ENCODE measurements at regions not wholly inside any gene's neighbourhood (a gene's known extent, or its start where the extent isn't known, plus 50 kb on each side); places are given as distances from the start of the nearest gene placed in this dataset.

GRCh38 chr7:33853361-33854062, 51.8 kb upstream of the BMPER start:
- DNase-seq (ENCODE audit: low spot score) = no peak
- TF ChIP-seq CTCF (IDR thresholded peaks at IDR 0.05) = no peak

GRCh38 chr7:33854178-33854577, 51.2 kb upstream of the BMPER start:
- Histone ChIP-seq H3K9me3 (no peaks in the 10 kb centered on the region), H3K4me3 (no peak overlapping the region), H3K4me1 (ENCODE audit: control insufficient read depth in 1 of 2, low read depth in 2 of 2) (no peaks in the 10 kb centered on the region), H3K27me3 (replicated peaks; ENCODE audit: insufficient read depth) (no peaks in the 10 kb centered on the region), H3K27ac (no peak overlapping the region), H3K36me3 (no peaks in the 10 kb centered on the region)
- DNase-seq (ENCODE audit: low spot score) (no peak), ATAC-seq (ENCODE audit: insufficient number of reproducible peaks, low FRiP score, low read depth) (no peak)
- no peak for TF ChIP-seq CTCF (IDR thresholded peaks at IDR 0.05)

More at GRCh38 chr7:33853361-33854062, 51.8 kb upstream of the BMPER start:
- Histone ChIP-seq H3K4me1 (ENCODE audit: control insufficient read depth in 1 of 2, low read depth in 2 of 2) (no peaks in the 10 kb centered on the region), H3K36me3 (no peaks in the 10 kb centered on the region), H3K4me3 (no peak overlapping the region), H3K9me3 (no peaks in the 10 kb centered on the region), H3K27me3 (replicated peaks; ENCODE audit: insufficient read depth) (no peaks in the 10 kb centered on the region), H3K27ac (no peak overlapping the region)
- ATAC-seq (ENCODE audit: insufficient number of reproducible peaks, low FRiP score, low read depth) = no peak

GRCh38 chr7:33854801-33855350, 50.5 kb upstream of the BMPER start:
- no peak for DNase-seq (ENCODE audit: low spot score)
- ATAC-seq (ENCODE audit: insufficient number of reproducible peaks, low FRiP score, low read depth) = no peak
- Histone ChIP-seq H3K4me3 (no peak overlapping the region), H3K4me1 (ENCODE audit: control insufficient read depth in 1 of 2, low read depth in 2 of 2) (no peaks in the 10 kb centered on the region), H3K27me3 (replicated peaks; ENCODE audit: insufficient read depth) (no peaks in the 10 kb centered on the region), H3K9me3 (no peaks in the 10 kb centered on the region), H3K36me3 (no peaks in the 10 kb centered on the region), H3K27ac (no peak overlapping the region)
- TF ChIP-seq CTCF (IDR thresholded peaks at IDR 0.05) = no peak

Measured in thoracic aorta (tissue), 2 donors.